Anterior cingulate cortex (tissue), 58 donors: ENCODE measurements at regions not wholly inside any gene's neighbourhood (a gene's known extent, or its start where the extent isn't known, plus 50 kb on each side); places are given as distances from the start of the nearest gene placed in this dataset.
"Not testable (repeated sequence)": the region's sequence is repeated elsewhere in the genome, so short reads cannot be mapped to it uniquely, and the experiment has no call there.

Source experiments
- DNase-seq, 58 donors: peaks; one replicate each; lab custom pipeline; 2025; lab: John Stamatoyannopoulos, UW

- DNase-seq: no peak
Observed at GRCh38 chr6:50330347-50330746, 280.6 kb upstream of the DEFB112 start.

- DNase-seq: no peak
Observed at GRCh38 chr6:50330963-50331362, 281.2 kb upstream of the DEFB112 start.

- DNase-seq: no peak
Observed at GRCh38 chr6:50333696-50334095, 284.0 kb upstream of the DEFB112 start.

GRCh38 chr6:50337532-50338122 is 287.9 kb upstream of the DEFB112 start:
- DNase-seq: no peak

GRCh38 chr6:50353603-50354002 is 303.9 kb upstream of the DEFB112 start:
- no peak for DNase-seq

- DNase-seq: no peak
Observed at GRCh38 chr6:50358113-50358512, 308.4 kb upstream of the DEFB112 start.

- DNase-seq: no peak
Observed at GRCh38 chr6:50361641-50362331, 312.1 kb upstream of the DEFB112 start.

- no peak for DNase-seq
Observed at GRCh38 chr6:50362706-50363105, 313.0 kb upstream of the DEFB112 start.

- no peak for DNase-seq
Observed at GRCh38 chr6:50369996-50370395, 320.3 kb upstream of the DEFB112 start.

- DNase-seq: peak in 19 of 58 donors; percentile 1 to 58 (median 7)
Observed at GRCh38 chr6:50380406-50381098, 330.8 kb upstream of the DEFB112 start.

- DNase-seq: peak in 1 of 58 donors; percentile 1
Observed at GRCh38 chr6:50381099-50381415, 331.3 kb upstream of the DEFB112 start.

GRCh38 chr6:50390416-50390815 is 322.9 kb upstream of the TFAP2D start:
- no peak for DNase-seq

GRCh38 chr6:50394139-50394538 is 319.2 kb upstream of the TFAP2D start:
- not testable (repeated sequence) for DNase-seq

- no peak for DNase-seq
Observed at GRCh38 chr6:50404643-50405042, 308.7 kb upstream of the TFAP2D start.

- no peak for DNase-seq
Observed at GRCh38 chr6:50410579-50410978, 302.7 kb upstream of the TFAP2D start.

- not testable (repeated sequence) for DNase-seq
Observed at GRCh38 chr6:50421041-50421440, 292.3 kb upstream of the TFAP2D start.

GRCh38 chr6:50427267-50427666 is 286.1 kb upstream of the TFAP2D start:
- DNase-seq: no peak

GRCh38 chr6:50437901-50438300 is 275.4 kb upstream of the TFAP2D start:
- peak in 2 of 58 donors; percentile 5 to 15 for DNase-seq

- no peak for DNase-seq
Observed at GRCh38 chr6:50442531-50443040, 270.7 kb upstream of the TFAP2D start.

- DNase-seq: no peak
Observed at GRCh38 chr6:50443144-50443543, 270.2 kb upstream of the TFAP2D start.

- no peak for DNase-seq
Observed at GRCh38 chr6:50449128-50449527, 264.2 kb upstream of the TFAP2D start.
